ENCODE measurements at regions not wholly inside any gene's neighbourhood (a gene's known extent, or its start where the extent isn't known, plus 50 kb on each side); places are given as distances from the start of the nearest gene placed in this dataset.

- no peak for DNase-seq
- H3K27me3 ChIP-seq (replicated peaks): no peaks in the 10 kb centered on the region
- H3K27ac ChIP-seq: no peak overlapping the region
- no peaks in the 10 kb centered on the region for H3K36me3 ChIP-seq (replicated peaks)
- in situ Hi-C loops (cut with HindIII; ENCODE audit: low pct_ligation_motif_present, low sequenced_read_pairs): no loop called here
- no peak overlapping the region for H3K4me3 ChIP-seq (ENCODE audit: low read depth, low read length)
- no peak for TF ChIP-seq CTCF (IDR thresholded peaks at IDR 0.05; ENCODE audit: low read depth, low read length, missing control alignments)
Observed at GRCh38 chr7:153523320-153524015, 528.7 kb upstream of the DPP6 start.

GRCh38 chr7:153524070-153524601 is 528.1 kb upstream of the DPP6 start:
- no peak for DNase-seq
- H3K36me3 ChIP-seq (replicated peaks): no peaks in the 10 kb centered on the region
- in situ Hi-C loops (cut with HindIII; ENCODE audit: low pct_ligation_motif_present, low sequenced_read_pairs): no loop called here
- no peak overlapping the region for H3K4me3 ChIP-seq (ENCODE audit: low read depth, low read length)
- no peaks in the 10 kb centered on the region for H3K27me3 ChIP-seq (replicated peaks)
- TF ChIP-seq CTCF (IDR thresholded peaks at IDR 0.05; ENCODE audit: low read depth, low read length, missing control alignments): no peak
- no peak overlapping the region for H3K27ac ChIP-seq

GRCh38 chr7:153529100-153529499 is 523.1 kb upstream of the DPP6 start:
- no peaks in the 10 kb centered on the region for H3K36me3 ChIP-seq (replicated peaks)
- H3K27me3 ChIP-seq (replicated peaks): no peaks in the 10 kb centered on the region
- in situ Hi-C loops (cut with HindIII; ENCODE audit: low pct_ligation_motif_present, low sequenced_read_pairs): no loop called here
- no peak overlapping the region for H3K27ac ChIP-seq
- H3K4me3 ChIP-seq (ENCODE audit: low read depth, low read length): no peak overlapping the region
- DNase-seq: no peak
- no peak for TF ChIP-seq CTCF (IDR thresholded peaks at IDR 0.05; ENCODE audit: low read depth, low read length, missing control alignments)

GRCh38 chr7:153529651-153530165 is 522.5 kb upstream of the DPP6 start:
- Histone ChIP-seq H3K27me3 (replicated peaks) (no peaks in the 10 kb centered on the region), H3K4me3 (ENCODE audit: low read depth, low read length) (no peak overlapping the region), H3K27ac (no peak overlapping the region), H3K36me3 (replicated peaks) (no peaks in the 10 kb centered on the region)
- no peak for TF ChIP-seq CTCF (IDR thresholded peaks at IDR 0.05; ENCODE audit: low read depth, low read length, missing control alignments)
- in situ Hi-C loops (cut with HindIII; ENCODE audit: low pct_ligation_motif_present, low sequenced_read_pairs): no loop called here
- no peak for DNase-seq

- H3K27ac ChIP-seq: no peak overlapping the region
- in situ Hi-C loops (cut with HindIII; ENCODE audit: low pct_ligation_motif_present, low sequenced_read_pairs): no loop called here
Observed at GRCh38 chr7:153530441-153530840, 521.8 kb upstream of the DPP6 start.

More at GRCh38 chr7:153530441-153530840, 521.8 kb upstream of the DPP6 start:
- DNase-seq: no peak
- Histone ChIP-seq H3K36me3 (replicated peaks) (no peaks in the 10 kb centered on the region), H3K4me3 (ENCODE audit: low read depth, low read length) (no peak overlapping the region), H3K27me3 (replicated peaks) (no peaks in the 10 kb centered on the region)
- TF ChIP-seq CTCF (IDR thresholded peaks at IDR 0.05; ENCODE audit: low read depth, low read length, missing control alignments): no peak

Measured in brain microvascular endothelial cell (primary cell).